ENCODE measurements at regions not wholly inside any gene's neighbourhood (a gene's known extent, or its start where the extent isn't known, plus 50 kb on each side); places are given as distances from the start of the nearest gene placed in this dataset.

DNA sequence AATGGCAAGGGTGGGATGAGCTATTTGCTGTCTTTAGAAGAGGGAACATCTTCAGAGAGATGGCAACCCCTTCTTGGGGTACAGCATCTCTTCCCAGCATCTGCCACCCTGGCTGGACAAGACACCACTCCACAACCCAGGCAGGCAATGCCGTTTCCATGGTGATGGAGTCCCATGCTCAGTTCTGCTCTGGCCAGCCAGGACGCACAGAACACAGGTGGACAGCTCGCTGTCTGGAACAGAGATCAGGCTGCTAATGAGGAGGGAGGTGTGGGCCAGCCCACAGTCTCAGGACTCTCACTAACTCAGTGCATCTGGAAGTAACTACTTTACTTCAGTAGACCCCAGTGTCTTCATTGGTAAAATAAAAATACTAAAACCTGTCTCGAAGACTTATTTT is 321.0 kb upstream of the CPEB2 start:
- no peak for TF ChIP-seq POLR2A (IDR thresholded peaks at IDR 0.05)
- TF ChIP-seq, protein P1, sequence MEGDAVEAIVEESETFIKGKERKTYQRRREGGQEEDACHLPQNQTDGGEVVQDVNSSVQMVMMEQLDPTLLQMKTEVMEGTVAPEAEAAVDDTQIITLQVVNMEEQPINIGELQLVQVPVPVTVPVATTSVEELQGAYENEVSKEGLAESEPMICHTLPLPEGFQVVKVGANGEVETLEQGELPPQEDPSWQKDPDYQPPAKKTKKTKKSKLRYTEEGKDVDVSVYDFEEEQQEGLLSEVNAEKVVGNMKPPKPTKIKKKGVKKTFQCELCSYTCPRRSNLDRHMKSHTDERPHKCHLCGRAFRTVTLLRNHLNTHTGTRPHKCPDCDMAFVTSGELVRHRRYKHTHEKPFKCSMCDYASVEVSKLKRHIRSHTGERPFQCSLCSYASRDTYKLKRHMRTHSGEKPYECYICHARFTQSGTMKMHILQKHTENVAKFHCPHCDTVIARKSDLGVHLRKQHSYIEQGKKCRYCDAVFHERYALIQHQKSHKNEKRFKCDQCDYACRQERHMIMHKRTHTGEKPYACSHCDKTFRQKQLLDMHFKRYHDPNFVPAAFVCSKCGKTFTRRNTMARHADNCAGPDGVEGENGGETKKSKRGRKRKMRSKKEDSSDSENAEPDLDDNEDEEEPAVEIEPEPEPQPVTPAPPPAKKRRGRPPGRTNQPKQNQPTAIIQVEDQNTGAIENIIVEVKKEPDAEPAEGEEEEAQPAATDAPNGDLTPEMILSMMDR (IDR thresholded peaks at IDR 0.05) = no peak

All from adrenal gland (tissue), 5 donors.